H9 (cell line): ENCODE measurements at regions not wholly inside any gene's neighbourhood (a gene's known extent, or its start where the extent isn't known, plus 50 kb on each side); places are given as distances from the start of the nearest gene placed in this dataset.

Experiments
- DNase-seq: peaks from one replicate; pipeline ENCODE4 v3.0.0-alpha.2; 2017
- H2AFZ ChIP-seq: one replicate; pipeline ENCODE4 v1.6.1; 2013; ENCODE audit warnings: mild to moderate bottlenecking, low read length, control low read depth, moderate library complexity
- H2AK5ac ChIP-seq: 2 replicates; pipeline ENCODE4 v1.6.1; 2013; ENCODE audit warnings: low read length, control low read depth, mixed read lengths; ENCODE audit not compliant: insufficient read length
- H2BK120ac ChIP-seq: one replicate; pipeline ENCODE4 v1.6.1; 2013; ENCODE audit warnings: low read depth, mild to moderate bottlenecking, low read length, control low read depth, inconsistent platforms; ENCODE audit not compliant: poor library complexity, severe bottlenecking
- H2BK12ac ChIP-seq: 2 replicates; pipeline ENCODE4 v1.6.1; 2013; ENCODE audit warnings: low read length, control low read depth, mixed read lengths, low read depth; ENCODE audit not compliant: insufficient read length
- H2BK15ac ChIP-seq: 2 replicates; pipeline ENCODE4 v1.6.1; 2013; ENCODE audit warnings: low read depth, low read length, control low read depth
- H2BK20ac ChIP-seq: one replicate; pipeline ENCODE4 v1.6.1; 2013; ENCODE audit warnings: low read depth, mild to moderate bottlenecking, low read length, control low read depth, inconsistent platforms; ENCODE audit not compliant: poor library complexity, severe bottlenecking
- H2BK5ac ChIP-seq: 2 replicates; pipeline ENCODE4 v1.6.1; 2013; ENCODE audit warnings: low read length, control low read depth, mixed read lengths; ENCODE audit not compliant: insufficient read length
- H3K14ac ChIP-seq: 2 replicates; pipeline ENCODE4 v1.6.1; 2013; ENCODE audit warnings: low read length, control low read depth; ENCODE audit not compliant: insufficient read depth
- H3K18ac ChIP-seq: 2 replicates; pipeline ENCODE4 v1.6.1; 2013; ENCODE audit warnings: low read depth, mild to moderate bottlenecking, mixed read lengths, low read length, control low read depth; ENCODE audit not compliant: insufficient read length
- H3K23ac ChIP-seq: 2 replicates; pipeline ENCODE4 v1.6.1; 2013; ENCODE audit warnings: low read length, control low read depth, mixed read lengths, low read depth; ENCODE audit not compliant: insufficient read length
- H3K23me2 ChIP-seq: 2 replicates; pipeline ENCODE4 v1.6.1; 2013; ENCODE audit warnings: low read depth, mild to moderate bottlenecking, mixed read lengths, low read length, control low read depth; ENCODE audit not compliant: insufficient read length, poor library complexity, severe bottlenecking
- H3K27ac ChIP-seq: 2 replicates; pipeline ENCODE4 v1.5.1; 2013; ENCODE audit warnings: low read length, control low read depth, mixed read lengths, low read depth; ENCODE audit not compliant: insufficient read length
- H3K27me3 ChIP-seq: 2 replicates; pipeline ENCODE4 v1.6.1; 2013; ENCODE audit warnings: low read length, control low read depth, inconsistent platforms; ENCODE audit not compliant: insufficient read depth
- H3K4ac ChIP-seq: 2 replicates; pipeline ENCODE4 v1.6.1; 2013; ENCODE audit warnings: low read depth, mild to moderate bottlenecking, control low read depth, inconsistent platforms, low read length, moderate library complexity
- H3K4me1 ChIP-seq: 2 replicates; pipeline ENCODE4 v1.6.1; 2013; ENCODE audit warnings: low read length, control low read depth, inconsistent platforms; ENCODE audit not compliant: insufficient read depth
- H3K4me2 ChIP-seq: 2 replicates; pipeline ENCODE4 v1.6.1; 2013; ENCODE audit warnings: low read length, control low read depth, mixed read lengths; ENCODE audit not compliant: insufficient read length, insufficient read depth
- H3K56ac ChIP-seq: 2 replicates; pipeline ENCODE4 v1.6.1; 2013; ENCODE audit warnings: low read depth, mild to moderate bottlenecking, mixed read lengths, low read length, control low read depth; ENCODE audit not compliant: insufficient read length
- H3K79me1 ChIP-seq: 2 replicates; pipeline ENCODE4 v1.6.1; 2013; ENCODE audit warnings: low read depth, mild to moderate bottlenecking, moderate library complexity, low read length, control low read depth, inconsistent platforms; ENCODE audit not compliant: insufficient read depth, poor library complexity, severe bottlenecking
- H3K79me2 ChIP-seq: 2 replicates; pipeline ENCODE4 v1.6.1; 2013; ENCODE audit warnings: low read length, control low read depth, inconsistent platforms; ENCODE audit not compliant: insufficient read depth
- H3K9ac ChIP-seq: 2 replicates; pipeline ENCODE4 v1.6.1; 2013; ENCODE audit warnings: low read length, control low read depth, mixed read lengths; ENCODE audit not compliant: insufficient read length; ENCODE audit errors: extremely low read depth
- H3K9me3 ChIP-seq: one replicate; pipeline ENCODE4 v1.6.1; 2013; ENCODE audit warnings: low read depth, low read length, inconsistent platforms; ENCODE audit not compliant: control insufficient read depth
- H3T11ph ChIP-seq: one replicate; pipeline ENCODE4 v1.6.1; 2013; ENCODE audit warnings: mild to moderate bottlenecking, low read length, control low read depth, inconsistent platforms
- H4K20me1 ChIP-seq: one replicate; pipeline ENCODE4 v1.6.1; 2013; ENCODE audit not compliant: control insufficient read depth, insufficient read length, insufficient read depth
- H4K5ac ChIP-seq: 2 replicates; pipeline ENCODE4 v1.6.1; 2013; ENCODE audit warnings: low read depth, mild to moderate bottlenecking, mixed read lengths, low read length, control low read depth; ENCODE audit not compliant: insufficient read length
- H4K8ac ChIP-seq: replicated peaks from 2 replicates; pipeline ENCODE4 v1.6.1; 2013; ENCODE audit warnings: low read length, control low read depth, mixed read lengths, low read depth; ENCODE audit not compliant: insufficient read length
- H4K91ac ChIP-seq: 2 replicates; pipeline ENCODE4 v1.6.1; 2013; ENCODE audit warnings: low read depth, mild to moderate bottlenecking, moderate library complexity, mixed read lengths, low read length, control low read depth; ENCODE audit not compliant: insufficient read length
- H3K27ac Mint-ChIP-seq, 3 experiments: 2 replicates in 2 of 3; 3 replicates in 1 of 3; pipeline ENCODE4 v1.8.0; 2020 to 2021; ENCODE audit warnings: mixed read lengths in 3 of 3, mild to moderate bottlenecking in 1 of 3, moderate library complexity in 1 of 3
- H3K27me3 Mint-ChIP-seq: 2 replicates; pipeline ENCODE4 v1.8.0; 2021; ENCODE audit warnings: low read depth, mild to moderate bottlenecking, moderate library complexity, mixed read lengths
- H3K36me3 Mint-ChIP-seq, 3 experiments: 2 replicates in 2 of 3; 3 replicates in 1 of 3; pipeline ENCODE4 v1.8.0; 2020 to 2021; ENCODE audit warnings: low read depth in 3 of 3, mixed read lengths in 3 of 3; ENCODE audit not compliant: insufficient read depth in 1 of 3
- H3K4me1 Mint-ChIP-seq, 2 experiments: 2 replicates each; pipeline ENCODE4 v1.8.0; 2020; ENCODE audit warnings: mixed read lengths in 2 of 2
- H3K4me3 Mint-ChIP-seq, 2 experiments: 2 replicates in 1 of 2; 3 replicates in 1 of 2; pipeline ENCODE4 v1.8.0; 2020 to 2021; ENCODE audit warnings: mild to moderate bottlenecking in 2 of 2, mixed read lengths in 2 of 2, moderate library complexity in 1 of 2
- H3K9me3 Mint-ChIP-seq, 2 experiments: 2 replicates in 1 of 2; 3 replicates in 1 of 2; pipeline ENCODE4 v1.8.0; 2020; ENCODE audit warnings: mild to moderate bottlenecking in 2 of 2, mixed read lengths in 2 of 2, moderate library complexity in 1 of 2
- WGBS: extraction: QIAGEN DNeasy Blood & Tissue Kit; methylation state at CpG from one replicate; pipeline ENCODE4 v1.1.7; 2013; ENCODE audit warnings: missing lambda C conversion rate, low lambda C conversion rate, mixed read lengths; ENCODE audit not compliant: insufficient read length; ENCODE audit errors: extremely low coverage; 5-methylcytosine and 5-hydroxymethylcytosine counted together
- TF ChIP-seq, protein P1 (sequence below): fragments of 200-600 bp; sonication (generic); conservative IDR thresholded peaks from 3 replicates; pipeline ENCODE4 v1.8.0; 2021; ENCODE audit warnings: antibody characterized with exemption, mild to moderate bottlenecking

DNA sequence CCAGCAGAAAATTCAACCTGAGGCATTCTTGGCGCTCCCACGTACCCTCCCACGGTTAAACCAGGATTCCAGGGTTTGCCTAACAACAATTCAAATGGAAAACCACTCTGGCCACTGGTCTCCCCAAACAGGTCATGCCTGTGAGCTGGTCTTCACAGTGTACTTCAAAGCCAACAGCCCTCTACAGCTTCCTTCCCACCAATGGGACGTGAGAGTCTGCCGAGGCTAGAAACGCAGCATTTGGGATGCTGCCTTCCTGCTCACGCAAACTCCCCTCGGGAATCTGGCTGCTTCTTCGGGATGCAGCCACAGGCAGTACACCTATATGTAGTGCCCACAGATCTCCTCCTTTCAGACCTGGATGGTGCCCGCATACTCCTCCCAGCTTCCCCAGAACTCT lies 149.1 kb downstream of the KLHL28 start:
- H3K4me1 Mint-ChIP-seq: peaks cover 4 to 7% of the 10 kb centered on the region in 2 experiments; a peak in 2 of 4 replicates
- H3K9me3 Mint-ChIP-seq: no peaks in the 10 kb centered on the region
- H4K20me1 ChIP-seq: no peaks in the 10 kb centered on the region
- H2BK20ac ChIP-seq: no peak overlapping the region
- H3K9me3 ChIP-seq: no peaks in the 10 kb centered on the region
- H3K23me2 ChIP-seq: no peaks in the 10 kb centered on the region
- H3K23ac ChIP-seq: no peak overlapping the region
- TF ChIP-seq, protein P1, sequence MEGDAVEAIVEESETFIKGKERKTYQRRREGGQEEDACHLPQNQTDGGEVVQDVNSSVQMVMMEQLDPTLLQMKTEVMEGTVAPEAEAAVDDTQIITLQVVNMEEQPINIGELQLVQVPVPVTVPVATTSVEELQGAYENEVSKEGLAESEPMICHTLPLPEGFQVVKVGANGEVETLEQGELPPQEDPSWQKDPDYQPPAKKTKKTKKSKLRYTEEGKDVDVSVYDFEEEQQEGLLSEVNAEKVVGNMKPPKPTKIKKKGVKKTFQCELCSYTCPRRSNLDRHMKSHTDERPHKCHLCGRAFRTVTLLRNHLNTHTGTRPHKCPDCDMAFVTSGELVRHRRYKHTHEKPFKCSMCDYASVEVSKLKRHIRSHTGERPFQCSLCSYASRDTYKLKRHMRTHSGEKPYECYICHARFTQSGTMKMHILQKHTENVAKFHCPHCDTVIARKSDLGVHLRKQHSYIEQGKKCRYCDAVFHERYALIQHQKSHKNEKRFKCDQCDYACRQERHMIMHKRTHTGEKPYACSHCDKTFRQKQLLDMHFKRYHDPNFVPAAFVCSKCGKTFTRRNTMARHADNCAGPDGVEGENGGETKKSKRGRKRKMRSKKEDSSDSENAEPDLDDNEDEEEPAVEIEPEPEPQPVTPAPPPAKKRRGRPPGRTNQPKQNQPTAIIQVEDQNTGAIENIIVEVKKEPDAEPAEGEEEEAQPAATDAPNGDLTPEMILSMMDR: no peak
- H2AFZ ChIP-seq: no peak overlapping the region
- H3T11ph ChIP-seq: no peak overlapping the region
- H3K18ac ChIP-seq: no peak overlapping the region
- H3K9ac ChIP-seq: no peak overlapping the region
- no peaks in the 10 kb centered on the region for H3K4me1 ChIP-seq
- H4K5ac ChIP-seq: no peak overlapping the region
- no peak overlapping the region for H3K56ac ChIP-seq
- no peak overlapping the region for H3K4me2 ChIP-seq
- H4K91ac ChIP-seq: no peak overlapping the region
- DNase-seq: peak; percentile 34
- H3K27ac ChIP-seq: no peak overlapping the region
- no peak overlapping the region for H2BK15ac ChIP-seq
- H3K79me2 ChIP-seq: no peaks in the 10 kb centered on the region
- no peaks in the 10 kb centered on the region for H3K79me1 ChIP-seq
- H3K36me3 Mint-ChIP-seq: no peaks in the 10 kb centered on the region
- H2BK12ac ChIP-seq: no peak overlapping the region
- no peak overlapping the region for H2BK5ac ChIP-seq
- no peak overlapping the region; a peak in 1 of 7 replicates for H3K27ac Mint-ChIP-seq
- H3K4ac ChIP-seq: no peak overlapping the region
- H3K27me3 Mint-ChIP-seq: no peaks in the 10 kb centered on the region; the same call in 1 of the 2 replicates
- H2BK120ac ChIP-seq: no peak overlapping the region
- no peak overlapping the region for H3K14ac ChIP-seq
- H3K27me3 ChIP-seq: no peaks in the 10 kb centered on the region
- WGBS: no CpG with 5 or more reads among the region's 10 CpGs
- H2AK5ac ChIP-seq: no peak overlapping the region
- H3K4me3 Mint-ChIP-seq: no peak overlapping the region
- H4K8ac ChIP-seq: no peak overlapping the region
